ENCODE measurements at regions not wholly inside any gene's neighbourhood (a gene's known extent, or its start where the extent isn't known, plus 50 kb on each side); places are given as distances from the start of the nearest gene placed in this dataset.

DNA sequence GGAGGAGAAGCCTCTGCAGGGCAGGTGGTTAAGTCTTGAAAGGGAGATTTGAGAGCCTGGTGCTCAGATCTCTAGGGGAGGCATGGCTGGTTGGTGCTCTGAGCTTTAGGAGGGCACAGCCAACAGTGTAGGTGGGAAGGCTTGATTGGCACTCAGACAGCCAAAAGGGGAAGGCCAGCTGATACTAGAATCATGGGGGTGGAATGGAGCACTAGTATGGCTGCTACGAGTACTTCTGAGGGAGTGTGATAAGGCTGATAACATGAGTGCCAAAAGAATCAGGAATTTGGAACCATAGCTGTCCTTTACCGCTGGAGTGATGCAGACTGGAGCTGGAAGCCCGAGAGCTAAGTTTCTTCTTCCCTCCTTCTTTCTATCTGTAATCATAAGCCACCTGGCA is 184.6 kb upstream of the TBC1D5 start:
- H3K4me1 Mint-ChIP-seq: no peaks in the 10 kb centered on the region
- H3K36me3 Mint-ChIP-seq: no peaks in the 10 kb centered on the region
- POLR2A ChIA-PET: no interaction called here
- no peak overlapping the region for H3K27ac Mint-ChIP-seq
- DNase-seq: no peak
- H3K27me3 Mint-ChIP-seq: no peaks in the 10 kb centered on the region
- H3K4me3 Mint-ChIP-seq: no peak overlapping the region
- peaks cover 0 to 1% (median 0%) of the 10 kb centered on the region in 9 donors for H3K9me3 Mint-ChIP-seq
- no peak for ATAC-seq

DNA sequence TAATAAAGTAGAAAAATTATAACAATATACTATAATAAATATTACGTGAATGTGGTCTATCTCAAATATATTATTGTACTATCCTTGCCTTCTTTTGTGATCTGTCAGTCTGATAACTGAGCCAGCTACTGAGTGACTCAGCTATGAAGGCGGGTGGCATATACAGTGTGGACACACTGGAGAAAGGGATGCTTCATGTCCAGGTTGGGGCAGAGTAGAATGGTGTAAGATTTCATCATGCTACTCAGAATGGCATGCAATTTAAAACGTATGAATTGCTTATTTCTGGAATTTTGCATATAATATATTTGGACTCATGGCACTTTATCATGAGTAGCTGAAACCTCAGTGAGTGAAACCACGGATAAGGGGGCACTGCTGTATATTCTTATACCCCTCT is 172.9 kb upstream of the TBC1D5 start:
- peaks cover 2 to 22% (median 12%) of the 10 kb centered on the region in 5 donors for H3K27me3 Mint-ChIP-seq
- H3K27ac Mint-ChIP-seq: no peak overlapping the region
- no peak for DNase-seq
- no peak for ATAC-seq
- peaks cover 0 to 2% (median 0%) of the 10 kb centered on the region in 9 donors for H3K9me3 Mint-ChIP-seq
- H3K4me3 Mint-ChIP-seq: no peak overlapping the region
- no peaks in the 10 kb centered on the region for H3K36me3 Mint-ChIP-seq
- H3K4me1 Mint-ChIP-seq: peaks cover 0 to 16% (median 0%) of the 10 kb centered on the region in 4 donors
- POLR2A ChIA-PET: no interaction called here

DNA sequence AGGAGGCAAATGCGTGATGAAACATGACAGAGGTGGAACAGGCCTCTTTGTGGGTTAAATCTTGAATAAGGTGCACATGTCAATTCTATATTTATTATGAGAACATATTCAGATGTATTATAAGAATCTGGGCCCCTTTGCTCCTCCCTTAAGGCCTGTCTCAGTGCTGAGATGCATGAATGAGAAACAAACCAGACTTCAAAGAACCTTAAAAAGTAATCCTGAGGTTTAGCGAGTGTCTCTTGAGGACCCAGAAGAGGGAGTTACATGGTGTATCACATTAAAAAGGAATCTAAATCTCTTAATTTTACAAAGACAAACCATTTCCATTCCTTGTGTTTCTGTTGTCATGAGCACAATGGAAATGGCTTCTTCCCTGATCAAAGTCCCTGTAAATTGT is 170.9 kb upstream of the TBC1D5 start:
- DNase-seq (no peak), ATAC-seq (no peak)
- no peak overlapping the region for H3K27ac Mint-ChIP-seq
- H3K36me3 Mint-ChIP-seq: no peaks in the 10 kb centered on the region
- POLR2A ChIA-PET: no interaction called here
- peaks cover 0 to 18% (median 9%) of the 10 kb centered on the region in 5 donors for H3K27me3 Mint-ChIP-seq
- no peaks in the 10 kb centered on the region for H3K9me3 Mint-ChIP-seq
- no peak overlapping the region for H3K4me3 Mint-ChIP-seq
- peaks cover 0 to 16% (median 0%) of the 10 kb centered on the region in 4 donors for H3K4me1 Mint-ChIP-seq

DNA sequence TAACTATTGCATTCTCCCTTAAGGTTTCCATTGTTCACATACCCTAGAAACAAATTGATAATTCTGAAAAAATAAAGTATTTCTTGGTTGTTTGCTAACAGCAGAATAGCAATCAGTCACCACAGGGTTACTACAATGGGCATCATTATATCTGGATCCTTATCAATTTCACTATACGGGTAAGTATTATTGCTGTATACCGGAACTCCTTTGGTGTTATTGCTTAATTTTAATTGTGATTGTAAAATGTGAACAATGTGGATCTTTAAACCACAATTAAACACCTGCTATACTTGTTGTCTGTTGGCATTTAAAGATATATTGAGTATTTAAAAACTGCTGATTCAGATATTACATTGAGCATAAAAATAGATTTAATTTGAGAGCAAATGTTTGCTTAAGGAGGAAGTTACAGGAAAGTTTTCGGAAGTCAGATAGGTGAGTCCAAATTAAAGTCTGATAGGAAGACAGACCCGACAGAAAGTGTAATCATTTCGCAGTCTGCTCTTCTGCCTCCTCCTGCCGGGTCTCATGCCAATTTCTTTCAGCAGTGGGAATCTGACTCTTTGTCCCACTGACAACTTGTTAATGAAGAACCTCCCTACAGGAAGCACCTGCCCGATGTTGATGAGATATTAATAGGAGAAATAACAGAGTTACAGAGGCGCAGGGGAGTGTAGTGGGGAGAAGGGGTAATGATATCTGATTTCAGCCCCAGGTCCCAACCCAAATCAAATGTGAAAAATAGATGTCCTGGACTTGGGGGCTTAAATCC is 169.7 kb upstream of the TBC1D5 start:
- H3K36me3 Mint-ChIP-seq: no peaks in the 10 kb centered on the region
- POLR2A ChIA-PET: no interaction called here
- no peak for ATAC-seq
- DNase-seq: no peak
- H3K27me3 Mint-ChIP-seq: peaks cover 0 to 14% (median 9%) of the 10 kb centered on the region in 5 donors
- no peak overlapping the region for H3K27ac Mint-ChIP-seq
- H3K4me1 Mint-ChIP-seq: peaks cover 0 to 16% (median 0%) of the 10 kb centered on the region in 4 donors
- no peaks in the 10 kb centered on the region for H3K9me3 Mint-ChIP-seq
- peak overlapping the region in 1 of 10 donors; percentile 32 for H3K4me3 Mint-ChIP-seq

DNA sequence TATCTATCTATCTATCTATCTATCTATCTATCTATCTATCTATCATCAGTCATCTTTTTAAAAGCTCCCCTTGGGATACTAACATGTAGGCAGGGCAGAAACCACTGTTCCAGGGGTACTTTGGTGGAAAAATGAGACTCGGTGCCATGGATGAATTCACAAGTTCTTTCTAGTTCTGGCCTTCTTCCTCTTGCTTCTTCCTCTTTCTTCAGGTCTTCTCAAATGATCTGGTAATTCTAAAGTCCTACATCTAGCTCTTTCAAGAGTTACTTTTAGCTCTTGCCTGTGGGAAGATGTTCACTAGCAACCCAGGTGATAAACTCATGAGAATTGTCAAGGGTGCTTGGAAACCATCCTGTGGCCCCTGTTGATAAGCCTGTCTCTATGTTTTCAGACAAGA is 168.5 kb upstream of the TBC1D5 start:
- ATAC-seq: no peak
- H3K36me3 Mint-ChIP-seq: no peaks in the 10 kb centered on the region
- H3K4me3 Mint-ChIP-seq: no peak overlapping the region

DNA sequence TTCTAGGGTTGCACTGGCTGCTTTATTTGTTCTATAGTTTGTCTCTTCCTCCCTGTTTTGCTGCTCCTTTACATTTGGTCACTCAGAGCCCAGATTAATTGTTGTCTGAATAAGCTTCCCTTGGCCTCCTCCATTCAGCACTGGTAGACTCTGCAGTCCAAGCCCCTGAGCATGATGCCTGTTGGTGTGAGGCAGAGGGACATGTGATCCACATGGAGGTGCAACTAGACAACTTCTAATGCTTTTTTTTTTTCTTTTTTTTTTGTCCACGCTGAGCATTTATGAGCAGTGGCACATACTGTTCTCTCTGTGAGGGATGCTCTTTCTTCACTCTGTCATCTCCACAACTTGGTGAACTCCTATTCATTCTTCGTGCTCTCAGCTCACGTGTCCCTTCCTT is 167.3 kb upstream of the TBC1D5 start:
- peaks cover 0 to 14% (median 6%) of the 10 kb centered on the region in 5 donors for H3K27me3 Mint-ChIP-seq
- no peaks in the 10 kb centered on the region for H3K36me3 Mint-ChIP-seq
- H3K27ac Mint-ChIP-seq: no peak overlapping the region
- no peaks in the 10 kb centered on the region for H3K9me3 Mint-ChIP-seq
- ATAC-seq (no peak), DNase-seq (no peak)
- peaks cover 0 to 16% (median 0%) of the 10 kb centered on the region in 4 donors for H3K4me1 Mint-ChIP-seq
- POLR2A ChIA-PET: no interaction called here
- no peak overlapping the region for H3K4me3 Mint-ChIP-seq

More for the DNA sequence above, 168.5 kb upstream of the TBC1D5 start:
- H3K9me3 Mint-ChIP-seq: no peaks in the 10 kb centered on the region
- H3K27ac Mint-ChIP-seq: no peak overlapping the region
- peaks cover 0 to 14% (median 9%) of the 10 kb centered on the region in 5 donors for H3K27me3 Mint-ChIP-seq
- H3K4me1 Mint-ChIP-seq: peaks cover 0 to 16% (median 0%) of the 10 kb centered on the region in 4 donors
- POLR2A ChIA-PET: no interaction called here
- no peak for DNase-seq

DNA sequence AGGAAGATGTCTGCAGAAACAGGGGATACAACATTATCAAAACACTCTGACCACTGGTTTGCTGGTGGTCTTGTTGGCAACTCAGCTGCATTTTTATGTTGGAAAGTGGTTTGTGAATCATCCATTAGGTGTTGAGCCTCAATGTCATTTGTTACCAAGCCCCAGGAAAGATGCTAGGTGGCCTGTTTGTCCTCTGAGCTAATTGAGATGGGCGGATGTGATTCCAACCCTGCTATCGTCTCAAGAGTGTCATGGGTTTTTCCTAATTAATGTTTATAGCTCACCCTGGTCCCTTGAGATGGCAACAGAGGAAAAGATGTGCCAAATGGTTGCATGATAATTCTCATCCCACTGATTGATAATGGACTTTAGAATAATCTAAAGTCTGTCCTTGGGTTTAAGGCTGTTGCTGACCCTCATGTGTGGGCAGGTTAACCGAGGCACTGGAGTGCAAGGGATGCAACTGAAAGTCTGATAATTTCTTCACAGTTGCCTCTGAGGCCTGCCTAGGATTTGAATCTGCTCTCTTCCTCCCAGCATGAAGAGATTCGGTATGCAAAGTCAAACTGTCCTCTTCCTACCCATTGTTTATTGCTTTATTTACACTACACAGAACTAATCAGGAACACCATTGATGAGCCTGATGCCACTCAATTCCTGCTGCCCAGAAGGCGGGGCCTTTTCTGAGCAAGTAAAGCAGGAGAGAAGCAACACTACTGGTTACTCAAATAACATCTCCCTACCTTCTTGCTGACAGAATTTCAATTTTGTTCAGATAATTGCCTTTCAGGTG is 166.2 kb upstream of the TBC1D5 start:
- Mint-ChIP-seq H3K4me3 (no peak overlapping the region), H3K4me1 (peaks cover 0 to 16% (median under 1%) of the 10 kb centered on the region in 4 donors), H3K9me3 (no peaks in the 10 kb centered on the region), H3K36me3 (no peaks in the 10 kb centered on the region), H3K27ac (no peak overlapping the region), H3K27me3 (peaks cover 0 to 14% (median 6%) of the 10 kb centered on the region in 5 donors)
- ATAC-seq (no peak), DNase-seq (no peak)
- POLR2A ChIA-PET: no interaction called here

DNA sequence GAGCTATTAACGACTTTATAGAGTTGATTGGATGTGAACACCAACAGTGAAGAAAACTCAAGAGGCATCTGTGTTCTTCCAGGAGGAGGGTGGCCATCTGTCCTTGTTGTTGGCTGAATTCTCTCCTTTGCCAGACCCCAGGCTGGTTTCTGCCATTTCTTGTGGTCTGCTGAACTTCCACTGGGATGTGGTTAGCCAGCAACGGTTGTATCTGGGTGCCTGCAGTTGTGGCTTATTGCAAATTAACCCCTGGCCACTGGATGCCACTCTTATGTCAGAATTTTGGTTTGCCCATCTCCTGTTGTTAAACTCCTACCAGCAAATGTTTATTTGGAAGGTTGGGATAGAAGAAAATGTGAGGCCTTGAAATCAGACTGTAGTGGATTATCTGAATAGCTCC is 163.6 kb upstream of the TBC1D5 start:
- no peak for DNase-seq
- POLR2A ChIA-PET: no interaction called here
- Mint-ChIP-seq H3K9me3 (peaks cover 0 to 3% (median 0%) of the 10 kb centered on the region in 9 donors), H3K4me1 (peaks cover 0 to 12% (median under 1%) of the 10 kb centered on the region in 4 donors), H3K27me3 (no peaks in the 10 kb centered on the region), H3K27ac (no peak overlapping the region), H3K4me3 (no peak overlapping the region), H3K36me3 (peaks cover 0 to 2% (median 0%) of the 10 kb centered on the region in 3 donors)
- ATAC-seq: no peak

DNA sequence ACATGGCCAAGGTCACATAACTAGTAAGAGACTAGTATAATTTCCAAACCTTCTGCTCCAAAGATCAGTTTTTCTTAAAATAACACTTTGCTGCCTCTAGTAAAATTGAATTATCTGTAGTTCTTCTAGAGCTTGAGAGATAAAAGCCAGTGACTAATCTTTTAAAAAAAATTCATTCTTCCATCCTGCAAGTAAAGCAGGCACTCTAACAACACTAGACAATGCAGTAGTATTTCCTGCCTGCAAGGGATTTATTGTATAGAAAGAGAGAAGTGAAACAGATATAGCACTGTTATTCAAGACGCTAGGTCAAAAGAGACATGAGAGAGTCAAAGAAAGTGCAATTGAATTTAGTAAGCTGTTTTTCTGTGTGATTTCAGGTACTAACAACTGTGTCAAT is 159.5 kb upstream of the TBC1D5 start:
- peak overlapping the region in 2 of 10 donors; percentile 2 to 62 for H3K27ac Mint-ChIP-seq

DNA sequence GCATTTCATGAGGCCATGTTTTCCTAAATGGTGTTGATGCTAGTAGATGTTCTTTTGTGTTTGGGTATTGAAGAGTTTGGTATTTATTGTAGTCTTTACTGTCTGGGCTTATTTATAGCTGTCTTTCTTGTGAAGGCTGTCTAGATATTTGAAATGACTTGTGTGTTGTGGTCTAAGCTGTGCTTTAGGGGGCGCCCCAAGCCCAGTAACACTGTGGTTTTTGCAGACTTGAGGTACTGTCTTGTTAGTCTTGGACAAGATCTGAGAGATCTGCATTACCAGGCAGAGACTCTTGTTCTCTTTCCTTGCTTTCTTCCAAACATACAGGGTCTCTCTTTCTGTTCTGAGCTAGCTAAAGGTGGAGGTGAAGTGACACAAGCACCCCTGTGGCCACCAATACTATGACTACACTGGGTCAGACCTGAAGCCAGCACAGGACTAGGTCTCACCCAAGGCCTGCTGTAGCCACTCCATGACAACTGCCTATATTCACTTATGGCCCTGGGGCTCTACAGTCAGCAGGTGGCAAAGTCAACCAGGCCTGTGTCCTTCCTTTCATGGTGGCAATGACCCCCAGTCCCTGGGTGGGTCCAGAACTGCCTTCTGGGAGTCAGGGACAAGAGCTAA is 152.1 kb upstream of the TBC1D5 start:
- Mint-ChIP-seq H3K4me1 (no peaks in the 10 kb centered on the region), H3K9me3 (peaks cover 0 to 18% (median 0%) of the 10 kb centered on the region in 9 donors), H3K27ac (peak overlapping the region in 1 of 10 donors; percentile 15), H3K27me3 (peaks cover 0 to 3% (median 0%) of the 10 kb centered on the region in 5 donors), H3K36me3 (peaks cover 0 to 15% (median 0%) of the 10 kb centered on the region in 3 donors), H3K4me3 (no peak overlapping the region)
- POLR2A ChIA-PET: no interaction called here
- peak; percentile 6 to 65 (median 31) for DNase-seq
- peak; percentile 52 to 70 for ATAC-seq

More for the DNA sequence above, 159.5 kb upstream of the TBC1D5 start:
- DNase-seq: no peak
- Mint-ChIP-seq H3K4me3 (no peak overlapping the region), H3K27me3 (no peaks in the 10 kb centered on the region), H3K9me3 (peaks cover 0 to 12% (median 4%) of the 10 kb centered on the region in 9 donors), H3K4me1 (peaks cover 0 to 8% (median under 1%) of the 10 kb centered on the region in 4 donors), H3K36me3 (peaks cover 0 to 10% (median 5%) of the 10 kb centered on the region in 3 donors)
- ATAC-seq: no peak
- POLR2A ChIA-PET: interaction anchor here (0.6 kb wide), 1 partner anchor 15 kb away, joined by 4 read pairs; no protein-coding TSS in a partner anchor

DNA sequence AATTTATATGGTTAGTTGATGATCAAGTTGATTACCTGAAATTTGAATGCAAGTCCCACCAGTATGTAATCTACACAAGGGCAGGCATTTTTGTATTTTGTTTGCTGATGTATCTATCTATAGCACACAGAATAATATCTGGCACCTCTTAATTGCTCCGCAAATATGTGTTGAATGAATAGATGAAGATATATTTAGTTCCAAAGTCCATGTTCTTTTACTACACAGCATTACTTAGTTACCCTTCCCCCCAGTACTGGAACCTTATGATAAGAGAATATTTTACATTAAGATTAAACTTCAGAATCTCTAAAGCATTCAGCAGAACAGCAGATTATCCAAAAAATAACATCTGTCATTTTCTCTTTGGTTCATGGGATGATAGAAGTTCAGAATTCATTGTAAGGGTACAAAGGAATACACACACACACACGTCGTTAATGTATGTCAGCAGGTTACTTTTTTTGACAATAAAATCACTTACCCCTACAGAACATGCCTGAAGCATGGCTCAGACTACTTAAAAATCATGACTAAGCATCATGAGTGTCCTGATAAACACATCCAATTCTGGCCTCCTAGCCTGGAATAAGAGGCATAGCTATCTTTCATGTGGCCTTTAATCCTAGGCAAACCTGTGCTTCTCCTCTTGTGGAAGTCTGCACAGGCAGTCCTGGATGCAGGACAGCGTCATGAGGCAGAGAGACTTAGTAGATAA is 148.9 kb upstream of the TBC1D5 start:
- POLR2A ChIA-PET: no interaction called here
- peaks cover 0 to 14% (median 0%) of the 10 kb centered on the region in 9 donors for H3K9me3 Mint-ChIP-seq
- ATAC-seq (no peak), DNase-seq (no peak)
- H3K27me3 Mint-ChIP-seq: peaks cover 0 to 3% (median 2%) of the 10 kb centered on the region in 5 donors
- no peak overlapping the region for H3K27ac Mint-ChIP-seq
- no peaks in the 10 kb centered on the region for H3K4me1 Mint-ChIP-seq
- peaks cover 0 to 10% (median 0%) of the 10 kb centered on the region in 3 donors for H3K36me3 Mint-ChIP-seq
- no peak overlapping the region for H3K4me3 Mint-ChIP-seq

DNA sequence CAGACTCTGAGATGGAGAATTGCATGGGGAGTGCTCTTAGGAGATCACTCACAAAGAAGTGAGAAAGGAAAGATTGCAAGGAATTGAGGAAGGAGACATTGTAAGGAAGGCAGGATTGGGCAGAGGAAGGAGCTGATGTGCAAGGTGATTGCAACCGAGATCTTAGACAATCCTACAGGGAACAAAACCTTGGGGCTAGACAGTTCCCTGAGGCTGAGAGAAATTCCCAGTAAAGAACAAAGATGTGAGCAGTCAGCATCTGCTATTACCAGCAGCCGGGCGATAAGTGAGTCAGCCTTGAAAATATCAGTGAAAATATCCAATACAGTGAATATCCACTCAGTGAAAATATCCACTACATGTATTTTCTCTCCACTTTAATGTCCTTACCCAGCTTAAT is 143.6 kb upstream of the TBC1D5 start:
- Mint-ChIP-seq H3K4me1 (no peaks in the 10 kb centered on the region), H3K36me3 (no peaks in the 10 kb centered on the region), H3K27me3 (peaks cover 0 to 4% (median 0%) of the 10 kb centered on the region in 5 donors), H3K4me3 (no peak overlapping the region), H3K27ac (no peak overlapping the region), H3K9me3 (no peaks in the 10 kb centered on the region)
- POLR2A ChIA-PET: no interaction called here
- ATAC-seq (no peak), DNase-seq (no peak)

Measured in naive thymus-derived CD8-positive, alpha-beta T cell (primary cell).